GM21367 (cell line): ENCODE measurements at regions not wholly inside any gene's neighbourhood (a gene's known extent, or its start where the extent isn't known, plus 50 kb on each side); places are given as distances from the start of the nearest gene placed in this dataset.
"Not testable (repeated sequence)": the region's sequence is repeated elsewhere in the genome, so short reads cannot be mapped to it uniquely, and the experiment has no call there.

Experiments used
- ATAC-seq: cut with Tn5 transposase; IDR thresholded peaks from one replicate; pipeline ENCODE4 v1.9.1; 2021; ENCODE audit not compliant: unreplicated experiment

GRCh38 chr5:2536632-2537377 is 214.7 kb downstream of the IRX2 start:
- no peak for ATAC-seq

GRCh38 chr5:2534970-2535369 is 216.5 kb downstream of the IRX2 start:
- ATAC-seq = no peak

- ATAC-seq = no peak
Observed at GRCh38 chr5:2534251-2534650, 217.2 kb downstream of the IRX2 start.

GRCh38 chr5:2533848-2534247 is 217.6 kb downstream of the IRX2 start:
- not testable (repeated sequence) for ATAC-seq

- no peak for ATAC-seq
Observed at GRCh38 chr5:2532809-2533208, 218.7 kb downstream of the IRX2 start.

GRCh38 chr5:2531318-2531717 is 220.2 kb downstream of the IRX2 start:
- ATAC-seq = no peak

GRCh38 chr5:2530609-2531008 is 220.9 kb downstream of the IRX2 start:
- no peak for ATAC-seq

GRCh38 chr5:2529371-2530092 is 221.9 kb downstream of the IRX2 start:
- ATAC-seq = no peak

- no peak for ATAC-seq
Observed at GRCh38 chr5:2525351-2525750, 226.1 kb downstream of the IRX2 start.

- ATAC-seq = no peak
Observed at GRCh38 chr5:2524620-2525019, 226.9 kb downstream of the IRX2 start.

GRCh38 chr5:2523180-2523579 is 228.3 kb downstream of the IRX2 start:
- ATAC-seq = no peak

GRCh38 chr5:2522372-2522771 is 229.1 kb downstream of the IRX2 start:
- no peak for ATAC-seq

GRCh38 chr5:2519153-2519552 is 232.3 kb downstream of the IRX2 start:
- no peak for ATAC-seq

GRCh38 chr5:2517451-2517850 is 234.0 kb downstream of the IRX2 start:
- ATAC-seq = no peak

- no peak for ATAC-seq
Observed at GRCh38 chr5:2515180-2515764, 236.2 kb downstream of the IRX2 start.

GRCh38 chr5:2514484-2514883 is 237.0 kb downstream of the IRX2 start:
- ATAC-seq = no peak

GRCh38 chr5:2511706-2512105 is 239.8 kb downstream of the IRX2 start:
- no peak for ATAC-seq

- no peak for ATAC-seq
Observed at GRCh38 chr5:2511126-2511525, 240.4 kb downstream of the IRX2 start.

GRCh38 chr5:2509527-2509926 is 241.9 kb downstream of the IRX2 start:
- no peak for ATAC-seq

- no peak for ATAC-seq
Observed at GRCh38 chr5:2508514-2508913, 243.0 kb downstream of the IRX2 start.

GRCh38 chr5:2507611-2508010 is 243.9 kb downstream of the IRX2 start:
- ATAC-seq = no peak

GRCh38 chr5:2506603-2507002 is 244.9 kb downstream of the IRX2 start:
- no peak for ATAC-seq
